HL-60 (cell line): ENCODE measurements at regions not wholly inside any gene's neighbourhood (a gene's known extent, or its start where the extent isn't known, plus 50 kb on each side); places are given as distances from the start of the nearest gene placed in this dataset.

Source experiments
- DNase-seq, 2 experiments: peaks; one replicate each; pipeline ENCODE4 v3.0.0-alpha.2; 2010 to 2020; ENCODE audit warnings: low read depth in 1 of 2, low spot score in 1 of 2
- H3K27ac ChIP-seq: fragments of 250-450 bp; sonication (Bioruptor Pico); replicated peaks from 2 replicates; pipeline ENCODE4 v1.5.1; 2020; ENCODE audit warnings: mild to moderate bottlenecking, moderate library complexity
- H3K27me3 ChIP-seq: fragments of 250-450 bp; sonication (Bioruptor Pico); 2 replicates; pipeline ENCODE4 v1.5.1; 2021; ENCODE audit warnings: mild to moderate bottlenecking, moderate library complexity; ENCODE audit not compliant: insufficient read depth, poor library complexity, severe bottlenecking
- H3K4me3 ChIP-seq: replicated peaks from 2 replicates; pipeline ENCODE4 v1.5.1; 2011; ENCODE audit warnings: mild to moderate bottlenecking, control low read depth, low read length; ENCODE audit not compliant: insufficient read depth
- CTCF ChIP-seq: IDR thresholded peaks from one replicate; pipeline ENCODE4 v1.5.1; 2011; ENCODE audit warnings: low read length, control low read depth, inconsistent platforms; ENCODE audit not compliant: insufficient read depth
- GABPA ChIP-seq: IDR thresholded peaks from 2 replicates; pipeline ENCODE4 v1.6.1; 2012; ENCODE audit warnings: low read depth
- POLR2AphosphoS5 ChIP-seq: IDR thresholded peaks from 2 replicates; pipeline ENCODE4 v1.6.1; 2012; ENCODE audit warnings: low read depth
- REST ChIP-seq: IDR thresholded peaks from 2 replicates; pipeline ENCODE4 v1.6.1; 2012; ENCODE audit warnings: low read depth; ENCODE audit not compliant: insufficient replicate concordance
- SPI1 ChIP-seq: IDR thresholded peaks from 2 replicates; pipeline ENCODE4 v1.6.1; 2012; ENCODE audit warnings: low read depth, mild to moderate bottlenecking, borderline replicate concordance

GRCh38 chr2:37566517-37566981 lies 104.9 kb downstream of the CDC42EP3 start:
- no peak for DNase-seq
- TF ChIP-seq REST, result no peak
- TF ChIP-seq POLR2AphosphoS5, result no peak
- no peak for TF ChIP-seq SPI1
- no peak for TF ChIP-seq CTCF
- no peak for TF ChIP-seq GABPA
- Histone ChIP-seq H3K4me3 (no peak overlapping the region), H3K27ac (no peak overlapping the region), H3K27me3 (no peaks in the 10 kb centered on the region)

GRCh38 chr2:37568565-37568964 lies 102.9 kb downstream of the CDC42EP3 start:
- DNase-seq, result no peak
- TF ChIP-seq POLR2AphosphoS5 (no peak), REST (no peak), GABPA (no peak), CTCF (no peak), SPI1 (no peak)
- no peak overlapping the region for H3K27ac ChIP-seq

GRCh38 chr2:37569131-37569823 lies 102.2 kb downstream of the CDC42EP3 start:
- Histone ChIP-seq H3K4me3 (no peak overlapping the region), H3K27ac (no peak overlapping the region), H3K27me3 (no peaks in the 10 kb centered on the region)
- no peak for DNase-seq
- TF ChIP-seq REST (no peak), CTCF (no peak), POLR2AphosphoS5 (no peak), GABPA (no peak), SPI1 (no peak)

More at GRCh38 chr2:37568565-37568964, 102.9 kb downstream of the CDC42EP3 start:
- H3K4me3 ChIP-seq, result no peak overlapping the region
- H3K27me3 ChIP-seq, result no peaks in the 10 kb centered on the region
